Activated naive CD4-positive, alpha-beta T cell treated with anti-CD3 and anti-CD28 coated beads, Interleukin-2, amount 50 U/mL, for 24 hours (primary cell): ENCODE measurements at regions not wholly inside any gene's neighbourhood (a gene's known extent, or its start where the extent isn't known, plus 50 kb on each side); places are given as distances from the start of the nearest gene placed in this dataset.
A peak's percentile ranks its signal among the peaks of the same experiment; 100 is the strongest.
"Not testable (repeated sequence)": the region's sequence is repeated elsewhere in the genome, so short reads cannot be mapped to it uniquely, and the experiment has no call there.

Source experiments
- H3K27ac Mint-ChIP-seq: one replicate; pipeline ENCODE4 v1.8.0; 2021; ENCODE audit warnings: mild to moderate bottlenecking, mixed read lengths
- H3K27me3 Mint-ChIP-seq: one replicate; pipeline ENCODE4 v1.8.0; 2021; ENCODE audit warnings: mixed read lengths
- H3K36me3 Mint-ChIP-seq: one replicate; pipeline ENCODE4 v1.8.0; 2021; ENCODE audit warnings: mixed read lengths
- H3K4me1 Mint-ChIP-seq: one replicate; pipeline ENCODE4 v1.8.0; 2021; ENCODE audit warnings: mixed read lengths
- H3K4me3 Mint-ChIP-seq: one replicate; pipeline ENCODE4 v1.8.0; 2021; ENCODE audit warnings: mild to moderate bottlenecking, mixed read lengths
- H3K9me3 Mint-ChIP-seq: one replicate; pipeline ENCODE4 v1.8.0; 2021; ENCODE audit warnings: mixed read lengths

- peaks cover 5% of the 10 kb centered on the region for H3K9me3 Mint-ChIP-seq
- no peak overlapping the region for H3K27ac Mint-ChIP-seq
- H3K36me3 Mint-ChIP-seq: no peaks in the 10 kb centered on the region
- H3K4me3 Mint-ChIP-seq: no peak overlapping the region
- H3K27me3 Mint-ChIP-seq: peaks cover 2% of the 10 kb centered on the region
- no peaks in the 10 kb centered on the region for H3K4me1 Mint-ChIP-seq
These were observed 337.3 kb upstream of the DIPK2B start for GRCh38 chrX:45537936-45538335.

GRCh38 chrX:45527834-45528233, 327.2 kb upstream of the DIPK2B start:
- Mint-ChIP-seq H3K36me3 (no peaks in the 10 kb centered on the region), H3K4me1 (no peaks in the 10 kb centered on the region), H3K9me3 (no peaks in the 10 kb centered on the region), H3K27ac (no peak overlapping the region), H3K27me3 (no peaks in the 10 kb centered on the region), H3K4me3 (no peak overlapping the region)

GRCh38 chrX:45524805-45525204, 324.1 kb upstream of the DIPK2B start:
- Mint-ChIP-seq H3K36me3 (no peaks in the 10 kb centered on the region), H3K9me3 (no peaks in the 10 kb centered on the region), H3K27ac (no peak overlapping the region), H3K4me3 (no peak overlapping the region), H3K27me3 (no peaks in the 10 kb centered on the region), H3K4me1 (no peaks in the 10 kb centered on the region)

- Mint-ChIP-seq H3K27ac (no peak overlapping the region), H3K9me3 (no peaks in the 10 kb centered on the region), H3K4me3 (no peak overlapping the region), H3K4me1 (no peaks in the 10 kb centered on the region), H3K36me3 (no peaks in the 10 kb centered on the region), H3K27me3 (no peaks in the 10 kb centered on the region)
These were observed 323.6 kb upstream of the DIPK2B start for GRCh38 chrX:45524296-45524695.

- Mint-ChIP-seq H3K27me3 (no peaks in the 10 kb centered on the region), H3K9me3 (no peaks in the 10 kb centered on the region), H3K4me1 (peaks cover 12% of the 10 kb centered on the region), H3K36me3 (no peaks in the 10 kb centered on the region), H3K4me3 (no peak overlapping the region), H3K27ac (no peak overlapping the region)
These were observed 317.9 kb upstream of the DIPK2B start for GRCh38 chrX:45518552-45518951.

GRCh38 chrX:45517090-45517973, 316.7 kb upstream of the DIPK2B start:
- Mint-ChIP-seq H3K9me3 (no peaks in the 10 kb centered on the region), H3K4me3 (no peak overlapping the region), H3K27ac (peak overlapping the region; percentile 55), H3K27me3 (no peaks in the 10 kb centered on the region), H3K36me3 (no peaks in the 10 kb centered on the region), H3K4me1 (peaks cover 12% of the 10 kb centered on the region)

GRCh38 chrX:45515262-45516215, 314.9 kb upstream of the DIPK2B start:
- Mint-ChIP-seq H3K27ac (peak overlapping the region; percentile 86), H3K9me3 (no peaks in the 10 kb centered on the region), H3K36me3 (no peaks in the 10 kb centered on the region), H3K4me1 (peaks cover 12% of the 10 kb centered on the region), H3K27me3 (no peaks in the 10 kb centered on the region), H3K4me3 (no peak overlapping the region)

GRCh38 chrX:45513042-45513441, 312.4 kb upstream of the DIPK2B start:
- no peaks in the 10 kb centered on the region for H3K36me3 Mint-ChIP-seq
- peaks cover 12% of the 10 kb centered on the region for H3K4me1 Mint-ChIP-seq

GRCh38 chrX:45508454-45508853, 307.8 kb upstream of the DIPK2B start:
- H3K27ac Mint-ChIP-seq: no peak overlapping the region
- no peaks in the 10 kb centered on the region for H3K27me3 Mint-ChIP-seq
- no peaks in the 10 kb centered on the region for H3K36me3 Mint-ChIP-seq
- H3K9me3 Mint-ChIP-seq: no peaks in the 10 kb centered on the region
- no peak overlapping the region for H3K4me3 Mint-ChIP-seq
- H3K4me1 Mint-ChIP-seq: peaks cover 7% of the 10 kb centered on the region

More at GRCh38 chrX:45513042-45513441, 312.4 kb upstream of the DIPK2B start:
- Mint-ChIP-seq H3K27ac (no peak overlapping the region), H3K4me3 (no peak overlapping the region), H3K9me3 (no peaks in the 10 kb centered on the region), H3K27me3 (no peaks in the 10 kb centered on the region)

GRCh38 chrX:45506149-45506730, 305.6 kb upstream of the DIPK2B start:
- Mint-ChIP-seq H3K27ac (no peak overlapping the region), H3K27me3 (no peaks in the 10 kb centered on the region), H3K9me3 (no peaks in the 10 kb centered on the region), H3K36me3 (no peaks in the 10 kb centered on the region), H3K4me1 (peaks cover 7% of the 10 kb centered on the region), H3K4me3 (no peak overlapping the region)

GRCh38 chrX:45505214-45505613, 304.5 kb upstream of the DIPK2B start:
- H3K27ac Mint-ChIP-seq: no peak overlapping the region
- no peaks in the 10 kb centered on the region for H3K9me3 Mint-ChIP-seq
- no peak overlapping the region for H3K4me3 Mint-ChIP-seq
- no peaks in the 10 kb centered on the region for H3K36me3 Mint-ChIP-seq
- H3K4me1 Mint-ChIP-seq: peaks cover 7% of the 10 kb centered on the region
- H3K27me3 Mint-ChIP-seq: no peaks in the 10 kb centered on the region

- H3K27ac Mint-ChIP-seq, H3K36me3 Mint-ChIP-seq, H3K4me1 Mint-ChIP-seq, H3K9me3 Mint-ChIP-seq, H3K4me3 Mint-ChIP-seq, H3K27me3 Mint-ChIP-seq: not testable (repeated sequence)
These were observed 303.2 kb upstream of the DIPK2B start for GRCh38 chrX:45503787-45504362.

GRCh38 chrX:45502396-45502795, 301.7 kb upstream of the DIPK2B start:
- Mint-ChIP-seq H3K27ac (no peak overlapping the region), H3K36me3 (no peaks in the 10 kb centered on the region), H3K9me3 (no peaks in the 10 kb centered on the region)

GRCh38 chrX:45497290-45497689, 296.6 kb upstream of the DIPK2B start:
- Mint-ChIP-seq H3K9me3 (peaks cover 13% of the 10 kb centered on the region), H3K4me1 (no peaks in the 10 kb centered on the region), H3K4me3 (no peak overlapping the region), H3K27ac (no peak overlapping the region), H3K27me3 (peaks cover 1% of the 10 kb centered on the region), H3K36me3 (peaks cover 1% of the 10 kb centered on the region)

More at GRCh38 chrX:45502396-45502795, 301.7 kb upstream of the DIPK2B start:
- Mint-ChIP-seq H3K4me3 (no peak overlapping the region), H3K27me3 (peaks cover 1% of the 10 kb centered on the region), H3K4me1 (peaks cover 7% of the 10 kb centered on the region)

- no peaks in the 10 kb centered on the region for H3K4me1 Mint-ChIP-seq
- H3K27me3 Mint-ChIP-seq: no peaks in the 10 kb centered on the region
- no peak overlapping the region for H3K27ac Mint-ChIP-seq
- no peak overlapping the region for H3K4me3 Mint-ChIP-seq
- no peaks in the 10 kb centered on the region for H3K36me3 Mint-ChIP-seq
- H3K9me3 Mint-ChIP-seq: no peaks in the 10 kb centered on the region
These were observed 285.0 kb upstream of the DIPK2B start for GRCh38 chrX:45485719-45486118.
